ENCODE measurements at regions not wholly inside any gene's neighbourhood (a gene's known extent, or its start where the extent isn't known, plus 50 kb on each side); places are given as distances from the start of the nearest gene placed in this dataset.

GRCh38 chr6:113162739-113163138 lies 694.4 kb upstream of the MARCKS start:
- no peak for DNase-seq (ENCODE audit: extremely low spot score)
- no peak for TF ChIP-seq EP300 (IDR thresholded peaks at IDR 0.05)
- no peak for TF ChIP-seq POLR2AphosphoS5 (IDR thresholded peaks at IDR 0.05)
- no peak for TF ChIP-seq CTCF (IDR thresholded peaks at IDR 0.05)
- TF ChIP-seq POLR2A (IDR thresholded peaks at IDR 0.05; ENCODE audit: low read depth), result no peak
- Histone ChIP-seq H3K9me3 (no peaks in the 10 kb centered on the region), H3K36me3 (no peaks in the 10 kb centered on the region), H3K4me1 (no peaks in the 10 kb centered on the region), H3K27ac (replicated peaks in 1 of 4) (no peak overlapping the region), H3K4me3 (no peak overlapping the region), H3K27me3 (no peaks in the 10 kb centered on the region)
- 92% methylated on average over 1 of the region's 1 CpG for whole genome bisulfite sequencing
- intact Hi-C loops (cut with DNase I), result no loop called here

GRCh38 chr6:113168057-113168456 lies 689.1 kb upstream of the MARCKS start:
- intact Hi-C loops (cut with DNase I), result no loop called here
- Histone ChIP-seq H3K27me3 (no peaks in the 10 kb centered on the region), H3K36me3 (no peaks in the 10 kb centered on the region), H3K4me1 (peaks cover 0 to 8% (median 6%) of the 10 kb centered on the region in 4 donors), H3K4me3 (no peak overlapping the region), H3K27ac (replicated peaks in 1 of 4) (no peak overlapping the region), H3K9me3 (peaks cover 0 to 6% (median 0%) of the 10 kb centered on the region in 4 donors)
- TF ChIP-seq EP300 (IDR thresholded peaks at IDR 0.05) (no peak), POLR2AphosphoS5 (IDR thresholded peaks at IDR 0.05) (no peak), CTCF (IDR thresholded peaks at IDR 0.05) (no peak), POLR2A (IDR thresholded peaks at IDR 0.05; ENCODE audit: low read depth) (no peak)
- no peak for DNase-seq (ENCODE audit: extremely low spot score)
- 73% methylated on average over 1 of the region's 1 CpG for WGBS

- TF ChIP-seq CTCF (IDR thresholded peaks at IDR 0.05) (no peak), EP300 (IDR thresholded peaks at IDR 0.05) (no peak), POLR2A (IDR thresholded peaks at IDR 0.05; ENCODE audit: low read depth) (no peak), POLR2AphosphoS5 (IDR thresholded peaks at IDR 0.05) (no peak)
- Histone ChIP-seq H3K36me3 (no peaks in the 10 kb centered on the region), H3K27ac (replicated peaks in 1 of 4) (no peak overlapping the region), H3K27me3 (no peaks in the 10 kb centered on the region), H3K4me3 (no peak overlapping the region), H3K9me3 (peaks cover 0 to 6% (median 0%) of the 10 kb centered on the region in 4 donors), H3K4me1 (peaks cover 0 to 8% (median 6%) of the 10 kb centered on the region in 4 donors)
- intact Hi-C loops (cut with DNase I), result no loop called here
- 83% methylated on average over 1 of the region's 1 CpG for WGBS
- DNase-seq (ENCODE audit: extremely low spot score), result no peak
Observed at GRCh38 chr6:113169484-113169883, 687.7 kb upstream of the MARCKS start.

DNA sequence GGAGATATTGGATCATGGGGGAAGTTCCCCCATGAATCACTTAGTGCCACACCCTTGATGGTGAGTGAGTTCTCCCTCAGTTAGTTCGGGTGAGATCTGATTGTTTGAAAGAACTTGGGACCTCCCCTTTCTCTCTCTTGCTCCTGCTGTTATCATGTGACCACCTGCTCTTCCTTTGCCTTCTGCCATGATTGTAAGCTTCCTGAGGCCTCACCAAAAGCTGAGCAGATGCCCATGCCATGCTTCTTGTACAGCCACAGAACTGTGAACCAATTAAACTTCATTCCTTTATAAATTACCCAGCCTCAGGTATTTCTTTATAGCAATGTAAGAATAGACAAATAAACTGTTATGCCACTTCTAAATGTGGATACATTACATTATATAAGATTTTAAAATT lies 686.7 kb upstream of the MARCKS start:
- Histone ChIP-seq H3K4me3 (no peak overlapping the region), H3K27me3 (no peaks in the 10 kb centered on the region), H3K4me1 (peaks cover 0 to 8% (median 6%) of the 10 kb centered on the region in 4 donors), H3K27ac (replicated peaks in 1 of 4) (no peak overlapping the region), H3K9me3 (peaks cover 0 to 6% (median 0%) of the 10 kb centered on the region in 4 donors), H3K36me3 (no peaks in the 10 kb centered on the region)
- WGBS, result 93% methylated on average over 1 of the region's 1 CpG
- TF ChIP-seq CTCF (IDR thresholded peaks at IDR 0.05) (no peak), POLR2A (IDR thresholded peaks at IDR 0.05; ENCODE audit: low read depth) (no peak), POLR2AphosphoS5 (IDR thresholded peaks at IDR 0.05) (no peak), EP300 (IDR thresholded peaks at IDR 0.05) (no peak)
- no peak for DNase-seq (ENCODE audit: extremely low spot score)
- intact Hi-C loops (cut with DNase I), result no loop called here

- H3K27ac ChIP-seq (replicated peaks in 1 of 4), result no peak overlapping the region
- WGBS, result 92% methylated on average over 3 of the region's 3 CpGs
- no peaks in the 10 kb centered on the region for H3K36me3 ChIP-seq
Observed at GRCh38 chr6:113171882-113172281, 685.3 kb upstream of the MARCKS start.

More at GRCh38 chr6:113171882-113172281, 685.3 kb upstream of the MARCKS start:
- Histone ChIP-seq H3K4me1 (peaks cover 0 to 8% (median 6%) of the 10 kb centered on the region in 4 donors), H3K4me3 (no peak overlapping the region), H3K9me3 (peaks cover 0 to 6% (median 0%) of the 10 kb centered on the region in 4 donors), H3K27me3 (no peaks in the 10 kb centered on the region)
- no peak for DNase-seq (ENCODE audit: extremely low spot score)
- intact Hi-C loops (cut with DNase I), result no loop called here
- TF ChIP-seq CTCF (IDR thresholded peaks at IDR 0.05) (no peak), EP300 (IDR thresholded peaks at IDR 0.05) (no peak), POLR2A (IDR thresholded peaks at IDR 0.05; ENCODE audit: low read depth) (no peak), POLR2AphosphoS5 (IDR thresholded peaks at IDR 0.05) (no peak)
